GM18907 (cell line): ENCODE measurements at regions not wholly inside any gene's neighbourhood (a gene's known extent, or its start where the extent isn't known, plus 50 kb on each side); places are given as distances from the start of the nearest gene placed in this dataset.

Experiments used
- ATAC-seq: cut with Tn5 transposase; IDR thresholded peaks from one replicate; pipeline ENCODE4 v1.9.1; 2021; ENCODE audit warnings: mild to moderate bottlenecking, moderate library complexity; ENCODE audit not compliant: unreplicated experiment

GRCh38 chr13:105587786-105588185 lies 947.7 kb downstream of the EFNB2 start:
- no peak for ATAC-seq

DNA sequence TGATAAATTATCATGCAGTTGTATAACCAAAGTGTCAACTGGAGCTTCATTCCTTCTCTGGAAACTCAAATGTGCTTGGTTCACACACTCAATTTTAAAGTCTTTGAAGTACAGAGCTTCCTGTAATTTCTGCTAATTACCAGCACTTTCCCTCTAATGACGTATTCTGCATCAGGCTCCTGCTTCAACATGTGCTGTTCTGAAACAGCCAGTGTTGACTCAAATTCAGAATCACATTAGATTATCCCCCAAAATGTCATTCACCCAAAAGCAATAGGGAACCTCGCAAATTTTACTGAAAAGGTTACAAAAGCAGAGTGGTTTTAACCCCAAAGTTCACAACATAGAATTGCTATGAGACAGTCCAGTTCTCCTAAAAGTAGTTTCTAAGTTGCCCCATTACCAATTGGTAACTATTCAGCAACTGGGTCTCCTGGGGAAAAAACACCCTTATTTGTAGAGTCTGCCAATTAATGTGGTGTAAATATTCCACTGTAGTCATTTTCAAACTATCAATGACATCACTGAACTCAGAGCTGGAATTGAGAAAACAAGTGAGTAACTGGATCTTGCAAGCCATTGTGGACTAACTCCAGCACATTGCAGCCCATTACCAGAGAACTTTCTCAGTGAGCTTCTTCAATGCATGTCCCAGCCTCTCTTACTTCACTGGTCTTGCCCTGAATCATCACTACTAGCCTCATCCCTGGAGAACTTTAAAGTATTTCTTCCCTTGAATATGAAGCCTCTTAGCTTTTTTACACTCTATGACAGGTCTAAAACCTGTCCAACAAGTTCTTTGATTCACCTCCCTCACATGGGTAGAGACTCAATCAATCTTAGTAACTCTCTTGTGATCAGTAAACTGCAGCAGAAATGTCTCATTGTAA lies 955.4 kb downstream of the EFNB2 start:
- no peak for ATAC-seq

- ATAC-seq: no peak
Measured at GRCh38 chr13:105573136-105573535, 962.3 kb downstream of the EFNB2 start.

GRCh38 chr13:105572401-105572800 lies 963.1 kb downstream of the EFNB2 start:
- ATAC-seq: no peak

GRCh38 chr13:105569816-105570215 lies 965.6 kb downstream of the EFNB2 start:
- ATAC-seq: no peak

DNA sequence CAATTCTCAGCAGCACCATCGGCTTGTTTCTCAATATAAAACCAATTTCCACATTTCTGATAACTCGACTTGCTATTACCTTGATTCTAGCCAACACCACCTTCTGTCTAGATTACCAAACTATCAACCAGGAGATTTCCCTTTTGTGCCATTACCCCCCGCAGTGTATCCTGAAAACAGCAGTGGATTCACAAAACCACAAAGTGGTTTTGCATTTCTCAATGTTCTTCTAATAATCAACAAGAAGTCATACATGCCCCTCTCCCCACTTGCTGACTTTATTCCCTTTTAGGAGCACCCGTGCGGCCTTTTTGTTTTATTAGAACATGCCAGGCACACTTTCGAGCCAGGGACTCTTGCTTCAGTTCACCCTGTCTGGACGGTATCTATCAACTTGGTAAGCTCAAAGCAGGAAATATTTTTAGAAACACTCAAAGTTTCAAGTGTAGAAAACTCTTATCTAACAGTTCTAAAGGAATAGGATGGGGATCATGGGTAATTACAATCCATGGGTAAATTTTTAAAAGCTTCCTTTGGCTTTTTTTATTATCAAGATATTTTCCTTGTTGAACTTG lies 967.4 kb downstream of the EFNB2 start:
- ATAC-seq: no peak

DNA sequence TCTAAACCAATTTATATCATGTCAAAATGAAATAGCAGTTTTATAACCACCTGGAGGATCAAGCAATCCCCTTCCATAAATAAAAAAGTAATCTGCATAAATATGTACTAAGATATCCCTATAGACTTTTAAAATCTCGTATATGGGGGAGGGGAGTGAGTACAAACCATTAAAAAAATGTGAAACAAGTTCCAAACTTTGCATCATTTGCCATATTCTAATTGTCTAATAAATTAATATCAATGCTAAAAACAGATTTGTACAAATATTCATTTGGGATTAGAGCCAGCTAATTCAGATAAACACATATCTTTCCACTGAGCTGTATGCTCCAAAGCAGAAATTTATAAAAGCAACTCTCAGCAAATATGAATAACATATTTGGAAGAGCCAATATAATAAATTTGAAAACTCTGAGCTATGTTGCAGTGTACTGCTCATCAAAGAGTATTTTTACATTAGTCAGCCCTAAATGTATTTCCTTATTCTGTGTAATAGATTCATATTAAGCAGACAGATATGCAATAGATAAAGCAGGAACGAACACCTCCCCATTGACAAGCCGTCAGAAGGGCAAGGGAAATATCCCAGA lies 970.2 kb downstream of the EFNB2 start:
- no peak for ATAC-seq

DNA sequence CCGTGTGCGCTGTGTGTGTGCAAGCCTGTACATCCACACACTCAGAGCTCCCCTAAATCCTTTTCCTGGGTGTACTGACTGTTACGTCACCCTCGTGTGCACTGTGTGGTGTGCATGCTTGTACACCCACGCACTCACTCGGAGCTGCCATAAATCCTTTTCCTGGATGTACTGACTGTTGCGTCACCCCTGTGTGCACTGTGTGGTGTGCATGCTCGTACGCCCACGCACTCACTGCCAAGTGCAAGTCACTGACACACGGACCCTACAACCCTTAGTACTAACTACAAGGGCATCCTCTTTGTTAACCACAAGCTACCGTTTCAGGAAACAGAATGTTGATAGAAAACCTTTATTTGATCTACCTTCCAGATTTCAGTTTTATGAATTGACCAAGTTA lies 983.4 kb downstream of the EFNB2 start:
- no peak for ATAC-seq

- ATAC-seq: no peak
Measured at GRCh38 chr13:105547851-105548250, 987.6 kb downstream of the EFNB2 start.

GRCh38 chr13:105545811-105546210 lies 989.7 kb downstream of the EFNB2 start:
- ATAC-seq: no peak

DNA sequence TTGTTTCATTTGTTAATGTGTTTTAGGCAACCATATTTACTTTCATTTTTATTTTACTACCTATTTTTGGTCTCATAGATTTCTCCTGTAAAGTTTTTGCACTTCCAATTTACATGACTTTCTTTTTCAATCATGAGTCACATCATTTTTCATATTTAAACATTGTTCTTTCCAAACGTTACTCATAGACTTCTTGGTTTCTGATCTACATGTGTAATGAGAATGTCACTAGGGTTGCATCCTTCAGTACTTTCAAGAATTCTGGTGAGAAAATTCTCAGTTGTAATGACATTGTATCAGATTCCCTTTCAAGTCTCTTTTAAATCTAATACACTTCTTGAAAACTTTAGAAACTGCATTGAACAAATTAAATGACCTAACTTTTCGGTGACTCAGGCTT lies 991.7 kb downstream of the EFNB2 start:
- no peak for ATAC-seq

GRCh38 chr13:105541565-105541964 lies 993.9 kb downstream of the EFNB2 start:
- no peak for ATAC-seq

DNA sequence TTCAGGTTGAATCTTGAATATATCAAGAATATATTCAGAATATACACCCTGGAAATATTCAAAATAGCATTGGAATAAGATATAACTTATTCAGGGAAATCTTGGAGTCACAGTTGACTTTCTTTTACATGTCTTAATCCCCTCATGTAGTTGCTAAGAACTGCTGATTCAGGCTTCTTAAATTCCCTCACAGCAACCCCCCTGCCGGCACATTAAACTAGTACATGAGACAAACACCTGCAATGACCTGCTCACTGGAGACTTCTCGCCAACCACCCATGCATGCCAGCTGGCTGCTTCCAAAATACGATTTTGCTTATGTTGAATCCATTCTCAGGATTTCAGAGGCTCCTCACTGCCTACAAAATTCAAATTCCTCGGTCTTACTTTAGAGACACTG lies 997.1 kb downstream of the EFNB2 start:
- no peak for ATAC-seq

DNA sequence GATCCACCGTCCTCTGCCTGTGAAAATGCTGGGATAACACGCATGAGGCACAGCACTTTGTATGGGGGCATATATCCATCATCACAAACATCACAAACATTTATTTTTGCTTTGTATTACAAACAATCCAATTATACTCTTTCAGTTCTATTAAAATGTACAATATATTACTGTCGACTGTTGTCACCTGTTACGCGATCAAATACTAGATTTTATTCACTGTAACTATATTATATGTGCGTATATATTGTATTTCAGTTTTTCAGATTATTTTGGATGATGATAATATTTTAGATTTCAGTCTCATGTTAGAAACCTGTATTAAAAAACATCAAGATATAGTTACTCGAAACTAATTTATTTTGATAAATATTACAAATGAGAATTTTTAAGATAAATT lies 998.3 kb downstream of the EFNB2 start:
- ATAC-seq: no peak

DNA sequence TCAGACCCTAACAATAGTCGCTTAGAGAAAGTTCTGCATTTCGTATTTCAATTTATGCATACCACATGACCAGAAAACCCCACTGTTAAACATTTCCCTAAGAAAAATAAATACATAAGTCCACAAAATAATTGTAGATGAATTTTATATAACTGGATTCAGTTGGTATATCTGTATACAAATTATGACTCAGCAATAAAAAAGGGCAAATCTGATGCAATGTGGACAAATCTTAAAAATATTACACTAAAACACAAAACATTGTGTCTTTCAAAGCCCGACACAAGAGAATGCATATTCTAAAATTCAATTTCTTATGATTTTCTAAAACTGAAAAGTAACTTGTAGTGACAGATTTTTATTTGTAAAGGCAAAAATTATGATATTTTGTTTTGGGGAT lies 1005.0 kb downstream of the EFNB2 start:
- no peak for ATAC-seq

DNA sequence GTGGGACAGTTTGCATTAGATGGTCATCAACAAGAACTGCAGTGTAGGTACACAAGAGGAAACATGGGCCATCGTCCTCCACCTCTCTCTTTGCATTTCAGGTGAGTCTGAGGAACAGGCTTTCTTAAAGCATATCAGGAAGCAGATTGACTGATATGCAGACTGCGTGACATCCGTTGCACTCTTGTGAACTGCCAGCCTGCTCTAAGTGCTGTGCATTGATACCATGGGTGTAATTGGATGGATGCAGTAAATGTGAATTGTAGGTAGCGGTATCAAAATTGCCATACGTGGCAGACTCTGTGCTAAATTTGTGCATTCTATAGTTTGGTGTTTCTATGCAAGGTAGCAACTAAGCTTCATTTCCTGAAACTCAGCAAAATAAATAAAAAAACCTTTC lies 1008.3 kb downstream of the EFNB2 start:
- ATAC-seq: no peak

DNA sequence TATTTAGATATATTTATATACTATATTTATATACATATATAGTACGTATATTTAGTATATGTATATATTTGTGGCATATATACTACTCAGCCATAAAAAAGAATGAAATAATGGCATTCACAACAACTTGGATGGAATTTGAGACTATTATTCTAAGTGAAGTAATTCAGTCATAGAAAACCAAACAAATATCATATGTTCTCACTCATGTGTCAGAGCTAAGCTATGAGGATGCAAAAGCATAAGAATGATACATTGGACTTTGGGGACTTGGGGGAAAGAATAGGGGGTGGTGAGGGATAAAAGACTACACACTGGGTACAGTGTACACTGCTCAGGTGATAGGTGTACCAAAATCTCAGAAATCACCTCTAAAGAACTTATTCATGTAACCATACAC lies 1015.7 kb downstream of the EFNB2 start:
- ATAC-seq: no peak

GRCh38 chr13:105518086-105518485 lies 1017.4 kb downstream of the EFNB2 start:
- no peak for ATAC-seq

DNA sequence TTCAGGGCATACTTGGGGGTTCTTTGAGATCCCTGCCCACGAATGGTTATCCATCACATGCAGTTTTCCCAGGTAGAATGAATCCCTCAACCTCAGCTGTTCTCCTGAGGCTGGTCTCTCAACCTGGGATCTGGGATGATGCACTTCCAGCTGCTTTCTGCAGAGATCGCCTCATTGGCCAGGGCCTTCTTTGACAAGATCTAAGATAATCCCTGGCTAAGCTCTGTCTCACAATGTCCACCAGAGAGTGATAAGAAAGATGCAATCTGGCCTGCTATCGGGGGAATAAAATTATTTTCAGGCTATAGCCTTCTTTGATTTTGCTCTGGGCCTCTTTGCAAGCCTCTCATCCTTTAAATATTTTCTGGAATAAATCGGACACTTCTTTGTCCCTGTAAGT lies 1021.1 kb downstream of the EFNB2 start:
- ATAC-seq: no peak

- no peak for ATAC-seq
Measured at GRCh38 chr13:105513448-105513847, 1022.0 kb downstream of the EFNB2 start.

DNA sequence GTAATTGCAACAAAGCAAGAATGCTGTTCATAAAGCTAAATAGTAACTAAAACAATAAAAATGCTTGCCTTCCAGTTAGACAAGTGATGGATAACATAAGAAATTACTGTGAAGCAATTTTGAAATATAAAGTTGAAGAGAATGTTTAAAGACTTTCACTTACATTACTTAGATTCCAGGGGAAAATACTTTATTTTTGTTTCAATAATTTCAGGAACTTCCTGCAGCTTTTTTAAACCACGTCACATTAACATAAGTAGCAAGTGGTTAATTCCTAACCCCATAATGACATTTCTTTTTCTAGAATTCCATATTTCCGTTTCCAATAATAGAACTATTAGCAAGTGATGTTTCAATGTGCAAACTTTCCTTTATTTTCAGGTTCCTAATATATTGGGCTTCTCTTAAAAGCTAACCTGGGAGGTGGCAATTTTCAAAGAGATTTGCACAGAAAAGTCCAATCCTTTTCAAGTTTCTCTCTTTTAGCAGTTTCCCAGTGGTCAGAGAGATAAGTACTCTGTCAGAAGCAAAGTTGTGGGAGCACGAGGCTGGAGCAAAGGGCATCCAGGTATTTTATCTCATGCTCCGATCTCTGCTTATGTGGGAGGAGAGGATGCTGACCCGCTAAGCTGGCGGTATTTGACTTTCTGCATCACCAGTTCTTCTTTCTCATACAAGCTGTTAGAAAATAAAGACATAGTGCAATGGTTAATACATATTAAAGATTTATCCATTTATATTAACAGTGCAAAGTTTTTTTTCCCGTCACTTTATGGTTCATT lies 1025.3 kb downstream of the EFNB2 start:
- no peak for ATAC-seq
